Lower lobe of right lung (tissue), 2 donors: ENCODE measurements at regions not wholly inside any gene's neighbourhood (a gene's known extent, or its start where the extent isn't known, plus 50 kb on each side); places are given as distances from the start of the nearest gene placed in this dataset.
A peak's percentile ranks its signal among the peaks of the same experiment; 100 is the strongest.
"Not testable (repeated sequence)": the region's sequence is repeated elsewhere in the genome, so short reads cannot be mapped to it uniquely, and the experiment has no call there.

Experiments
- ATAC-seq, 2 donors: fragments of 200-7000 bp; cut with Tn5 transposase; one replicate each; pipeline ENCODE4 v1.9.1; 2020 to 2022; ENCODE audit warnings: mild to moderate bottlenecking in 2 of 2, moderate library complexity in 2 of 2
- DNase-seq: peaks from one replicate; pipeline ENCODE4 v3.0.0-alpha.2; 2020
- H3K27ac ChIP-seq: fragments of 200-600 bp; one replicate; pipeline ENCODE4 v1.8.0; 2022
- H3K27me3 ChIP-seq: fragments of 200-600 bp; one replicate; pipeline ENCODE4 v1.8.0; 2022; ENCODE audit warnings: low read depth
- H3K36me3 ChIP-seq: fragments of 200-600 bp; one replicate; pipeline ENCODE4 v1.8.0; 2022; ENCODE audit warnings: mild to moderate bottlenecking
- H3K4me1 ChIP-seq: fragments of 200-600 bp; one replicate; pipeline ENCODE4 v1.8.0; 2022
- H3K4me3 ChIP-seq: fragments of 200-600 bp; one replicate; pipeline ENCODE4 v1.8.0; 2022; ENCODE audit warnings: mild to moderate bottlenecking
- H3K9me3 ChIP-seq: fragments of 200-600 bp; one replicate; pipeline ENCODE4 v1.8.0; 2022
- CTCF ChIP-seq: fragments of 200-600 bp; IDR thresholded peaks from one replicate; pipeline ENCODE4 v1.8.0; 2022; ENCODE audit warnings: antibody characterized with exemption, mild to moderate bottlenecking
- intact Hi-C: fragments of 100-400 bp; cut with DNase I; formaldehyde crosslinking; loops from one replicate; pipeline ENCODE4 v1.11.0; 2022
- donor health status: DM: no; HTN: yes; CAD: no; lungs with severe emphysema.

GRCh38 chr5:18292146-18292545 lies 657.9 kb downstream of the TAF11L14 start:
- Histone ChIP-seq H3K27ac (no peak overlapping the region), H3K4me3 (no peak overlapping the region), H3K36me3 (no peaks in the 10 kb centered on the region), H3K9me3 (no peaks in the 10 kb centered on the region), H3K27me3 (no peaks in the 10 kb centered on the region), H3K4me1 (no peaks in the 10 kb centered on the region)
- no peak for TF ChIP-seq CTCF
- intact Hi-C loops: no loop called here
- DNase-seq (no peak), ATAC-seq (no peak)

- intact Hi-C loops, H3K27ac ChIP-seq, H3K4me1 ChIP-seq, H3K27me3 ChIP-seq, H3K4me3 ChIP-seq, ATAC-seq, H3K36me3 ChIP-seq, DNase-seq, H3K9me3 ChIP-seq: not testable (repeated sequence)
Measured at GRCh38 chr5:18295696-18296095, 661.4 kb downstream of the TAF11L14 start.

GRCh38 chr5:18299166-18299565 lies 664.9 kb downstream of the TAF11L14 start:
- intact Hi-C loops: no loop called here
- Histone ChIP-seq H3K4me3 (no peak overlapping the region), H3K27me3 (no peaks in the 10 kb centered on the region), H3K4me1 (no peaks in the 10 kb centered on the region), H3K27ac (no peak overlapping the region), H3K36me3 (no peaks in the 10 kb centered on the region), H3K9me3 (no peaks in the 10 kb centered on the region)
- ATAC-seq (no peak), DNase-seq (no peak)
- no peak for TF ChIP-seq CTCF

GRCh38 chr5:18305288-18305924 lies 671.1 kb downstream of the TAF11L14 start:
- peak; percentile 59 for TF ChIP-seq CTCF
- H3K27me3 ChIP-seq: peaks cover 9% of the 10 kb centered on the region
- no peaks in the 10 kb centered on the region for H3K36me3 ChIP-seq
- no peak overlapping the region for H3K27ac ChIP-seq
- intact Hi-C loops: loop anchor here (10.0 kb wide), 1 partner anchor 1091 kb away; the partner anchor contains the start of gene BASP1
- no peaks in the 10 kb centered on the region for H3K9me3 ChIP-seq
- no peak overlapping the region for H3K4me3 ChIP-seq
- DNase-seq: no peak
- peak in 1 of 2 donors; percentile 54 for ATAC-seq
- H3K4me1 ChIP-seq: no peaks in the 10 kb centered on the region

- DNase-seq (no peak), ATAC-seq (no peak)
- TF ChIP-seq CTCF: no peak
- no peak overlapping the region for H3K4me3 ChIP-seq
- H3K36me3 ChIP-seq: no peaks in the 10 kb centered on the region
- H3K4me1 ChIP-seq: no peaks in the 10 kb centered on the region
- H3K27me3 ChIP-seq: no peaks in the 10 kb centered on the region
- H3K9me3 ChIP-seq: no peaks in the 10 kb centered on the region
- H3K27ac ChIP-seq: no peak overlapping the region
- intact Hi-C loops: no loop called here
Measured at GRCh38 chr5:18311266-18311665, 677.0 kb downstream of the TAF11L14 start.

GRCh38 chr5:18312016-18312415 lies 677.8 kb downstream of the TAF11L14 start:
- DNase-seq (no peak), ATAC-seq (no peak)
- H3K4me3 ChIP-seq: no peak overlapping the region
- H3K36me3 ChIP-seq: no peaks in the 10 kb centered on the region
- intact Hi-C loops: no loop called here
- no peak overlapping the region for H3K27ac ChIP-seq
- H3K9me3 ChIP-seq: no peaks in the 10 kb centered on the region
- no peak for TF ChIP-seq CTCF
- no peaks in the 10 kb centered on the region for H3K4me1 ChIP-seq
- no peaks in the 10 kb centered on the region for H3K27me3 ChIP-seq
